DOHH2 (cell line): ENCODE measurements at regions not wholly inside any gene's neighbourhood (a gene's known extent, or its start where the extent isn't known, plus 50 kb on each side); places are given as distances from the start of the nearest gene placed in this dataset.

Experiments used
- H3F3A ChIP-seq: fragments of 200-600 bp; sonication (generic), shearing (Covaris generic); 2 replicates; pipeline ENCODE4 v1.6.0; 2016; ENCODE audit warnings: antibody characterized with exemption, mild to moderate bottlenecking; ENCODE audit not compliant: control insufficient read depth, insufficient read depth
- H3K27ac ChIP-seq: fragments of 200-600 bp; sonication (generic); 2 replicates; pipeline ENCODE4 v1.5.1; 2014; ENCODE audit warnings: low read depth, mild to moderate bottlenecking, low read length, moderate library complexity
- H3K27me3 ChIP-seq: fragments of 200-600 bp; sonication (generic); 2 replicates; pipeline ENCODE4 v1.6.1; 2014; ENCODE audit warnings: mild to moderate bottlenecking, low read length, mixed read lengths; ENCODE audit not compliant: control insufficient read depth
- H3K36me3 ChIP-seq: fragments of 200-600 bp; sonication (generic); 2 replicates; pipeline ENCODE4 v1.6.1; 2014; ENCODE audit warnings: mild to moderate bottlenecking, low read length, moderate library complexity, mixed read lengths; ENCODE audit not compliant: control insufficient read depth
- H3K4me1 ChIP-seq: fragments of 200-600 bp; sonication (generic); 2 replicates; pipeline ENCODE4 v1.6.1; 2014; ENCODE audit warnings: mild to moderate bottlenecking, low read length, mixed read lengths; ENCODE audit not compliant: control insufficient read depth
- H3K4me2 ChIP-seq: fragments of 200-600 bp; sonication (generic); 2 replicates; pipeline ENCODE4 v1.6.0; 2014; ENCODE audit warnings: mild to moderate bottlenecking, low read length, moderate library complexity
- H3K4me3 ChIP-seq: fragments of 200-600 bp; sonication (generic); 2 replicates; pipeline ENCODE4 v1.5.1; 2014; ENCODE audit warnings: mild to moderate bottlenecking, low read length, mixed read lengths
- H3K79me2 ChIP-seq: fragments of 200-600 bp; sonication (generic); 2 replicates; pipeline ENCODE4 v1.6.1; 2014; ENCODE audit warnings: mild to moderate bottlenecking, low read length, mixed read lengths; ENCODE audit not compliant: control insufficient read depth
- H3K9me2 ChIP-seq: fragments of 200-600 bp; sonication (generic); replicated peaks from 2 replicates; pipeline ENCODE4 v1.6.1; 2014; ENCODE audit warnings: mild to moderate bottlenecking, low read length, mixed read lengths; ENCODE audit not compliant: control insufficient read depth
- H3K9me3 ChIP-seq: fragments of 200-600 bp; sonication (generic); 2 replicates; pipeline ENCODE4 v1.6.1; 2014; ENCODE audit warnings: antibody characterized with exemption, low read length, mixed read lengths; ENCODE audit not compliant: control insufficient read depth, insufficient read depth
- H4K20me1 ChIP-seq: fragments of 200-600 bp; sonication (generic); 2 replicates; pipeline ENCODE4 v1.6.0; 2014; ENCODE audit warnings: low read depth, mild to moderate bottlenecking, antibody characterized with exemption, low read length, moderate library complexity; ENCODE audit not compliant: control insufficient read depth, insufficient read depth
- CTCF ChIP-seq: fragments of 200-600 bp; sonication (generic); IDR thresholded peaks from one replicate; pipeline ENCODE4 v1.5.1; 2014; ENCODE audit warnings: antibody characterized with exemption, mild to moderate bottlenecking, low read depth, low read length; ENCODE audit not compliant: poor library complexity, severe bottlenecking
- EZH2phosphoT487 ChIP-seq: fragments of 200-600 bp; sonication (generic); IDR thresholded peaks from 2 replicates; pipeline ENCODE4 v1.6.1; 2017; ENCODE audit warnings: borderline replicate concordance, mild to moderate bottlenecking, antibody characterized with exemption, low read length, moderate library complexity, mixed read lengths

GRCh38 chr20:55583036-55583435 lies 422.3 kb downstream of the CBLN4 start:
- Histone ChIP-seq H3K9me3 (no peaks in the 10 kb centered on the region), H4K20me1 (no peaks in the 10 kb centered on the region), H3K36me3 (no peaks in the 10 kb centered on the region), H3K9me2 (no peaks in the 10 kb centered on the region), H3K27ac (no peak overlapping the region), H3F3A (no peaks in the 10 kb centered on the region), H3K27me3 (no peaks in the 10 kb centered on the region), H3K4me2 (no peak overlapping the region), H3K4me3 (no peak overlapping the region), H3K4me1 (no peaks in the 10 kb centered on the region), H3K79me2 (no peaks in the 10 kb centered on the region)
- TF ChIP-seq CTCF (no peak), EZH2phosphoT487 (no peak)

- no peaks in the 10 kb centered on the region for H3K9me2 ChIP-seq
- no peaks in the 10 kb centered on the region for H3K27me3 ChIP-seq
- H3F3A ChIP-seq, result no peaks in the 10 kb centered on the region
- TF ChIP-seq CTCF (no peak), EZH2phosphoT487 (no peak)
- no peaks in the 10 kb centered on the region for H3K36me3 ChIP-seq
- no peaks in the 10 kb centered on the region for H3K9me3 ChIP-seq
- H3K4me1 ChIP-seq, result no peaks in the 10 kb centered on the region
- H3K27ac ChIP-seq, result no peak overlapping the region
- no peaks in the 10 kb centered on the region for H4K20me1 ChIP-seq
- no peak overlapping the region for H3K4me3 ChIP-seq
- no peaks in the 10 kb centered on the region for H3K79me2 ChIP-seq
- no peak overlapping the region for H3K4me2 ChIP-seq
Measured at GRCh38 chr20:55582498-55582897, 422.8 kb downstream of the CBLN4 start.

GRCh38 chr20:55581519-55581918 lies 423.8 kb downstream of the CBLN4 start:
- H3K79me2 ChIP-seq, result no peaks in the 10 kb centered on the region
- no peaks in the 10 kb centered on the region for H4K20me1 ChIP-seq
- H3K4me3 ChIP-seq, result no peak overlapping the region
- H3K9me2 ChIP-seq, result no peaks in the 10 kb centered on the region
- H3K27ac ChIP-seq, result no peak overlapping the region
- H3K4me1 ChIP-seq, result no peaks in the 10 kb centered on the region
- no peaks in the 10 kb centered on the region for H3K36me3 ChIP-seq
- no peak overlapping the region for H3K4me2 ChIP-seq
- H3K27me3 ChIP-seq, result no peaks in the 10 kb centered on the region
- no peak for TF ChIP-seq EZH2phosphoT487
- no peak for TF ChIP-seq CTCF
- no peaks in the 10 kb centered on the region for H3F3A ChIP-seq
- H3K9me3 ChIP-seq, result no peaks in the 10 kb centered on the region

- no peaks in the 10 kb centered on the region for H3K4me1 ChIP-seq
- no peak overlapping the region for H3K27ac ChIP-seq
- no peak overlapping the region for H3K4me2 ChIP-seq
- H3K36me3 ChIP-seq, result no peaks in the 10 kb centered on the region
- no peaks in the 10 kb centered on the region for H3K9me2 ChIP-seq
- no peak overlapping the region for H3K4me3 ChIP-seq
- H3F3A ChIP-seq, result no peaks in the 10 kb centered on the region
- no peaks in the 10 kb centered on the region for H4K20me1 ChIP-seq
- H3K27me3 ChIP-seq, result no peaks in the 10 kb centered on the region
- H3K9me3 ChIP-seq, result no peaks in the 10 kb centered on the region
- no peak for TF ChIP-seq EZH2phosphoT487
- TF ChIP-seq CTCF, result no peak
- no peaks in the 10 kb centered on the region for H3K79me2 ChIP-seq
Measured at GRCh38 chr20:55580475-55580874, 424.8 kb downstream of the CBLN4 start.
